ENCODE measurements at regions not wholly inside any gene's neighbourhood (a gene's known extent, or its start where the extent isn't known, plus 50 kb on each side); places are given as distances from the start of the nearest gene placed in this dataset.
A peak's percentile ranks its signal among the peaks of the same experiment; 100 is the strongest.

GRCh38 chr10:131735577-131735976 is 165.2 kb upstream of the PPP2R2D start:
- DNase-seq = no peak

GRCh38 chr10:131736321-131736980 is 164.4 kb upstream of the PPP2R2D start:
- DNase-seq = no peak

DNA sequence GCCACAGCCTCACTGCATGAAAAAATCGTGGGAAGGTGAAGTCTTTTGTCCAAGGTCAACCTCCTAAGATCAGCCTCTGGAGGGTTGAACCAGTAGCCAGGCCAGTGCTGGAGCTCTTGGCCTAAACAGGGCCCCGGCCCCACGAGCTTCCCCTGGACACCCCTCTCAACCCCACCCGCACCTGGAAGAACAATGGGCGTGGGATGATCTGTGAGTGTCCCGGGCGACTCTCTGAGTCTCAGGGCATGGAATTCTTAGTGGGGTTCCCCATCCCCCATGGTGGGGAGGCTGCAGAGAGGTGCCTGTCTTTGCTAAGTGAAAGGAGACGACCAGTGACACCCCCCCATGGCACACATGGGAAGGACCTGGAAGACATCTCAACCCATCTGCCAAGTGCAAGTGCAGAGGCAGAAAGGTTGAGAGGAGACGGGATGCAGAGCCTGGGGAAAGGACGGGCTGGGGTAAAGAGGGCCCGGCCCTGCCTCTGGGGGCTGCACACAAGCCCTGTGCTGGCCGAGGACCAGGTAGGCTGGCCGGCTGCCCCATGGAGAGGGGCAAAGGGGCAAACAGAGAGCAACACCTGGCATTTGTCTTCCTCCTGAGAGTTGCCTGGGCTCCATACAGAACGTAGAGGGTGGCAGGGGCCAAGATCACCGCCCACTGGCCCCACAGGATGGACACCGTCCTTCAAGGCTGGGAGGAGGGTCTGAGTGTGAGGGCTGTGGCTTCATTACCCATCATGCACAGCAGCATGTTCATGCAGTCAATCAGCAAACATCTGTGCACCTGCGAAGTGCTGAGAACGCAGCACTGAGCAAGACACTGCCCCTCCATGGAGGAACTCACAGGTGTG is 163.0 kb upstream of the PPP2R2D start:
- DNase-seq = no peak

GRCh38 chr10:131738396-131738735 is 162.4 kb upstream of the PPP2R2D start:
- no peak for DNase-seq

DNA sequence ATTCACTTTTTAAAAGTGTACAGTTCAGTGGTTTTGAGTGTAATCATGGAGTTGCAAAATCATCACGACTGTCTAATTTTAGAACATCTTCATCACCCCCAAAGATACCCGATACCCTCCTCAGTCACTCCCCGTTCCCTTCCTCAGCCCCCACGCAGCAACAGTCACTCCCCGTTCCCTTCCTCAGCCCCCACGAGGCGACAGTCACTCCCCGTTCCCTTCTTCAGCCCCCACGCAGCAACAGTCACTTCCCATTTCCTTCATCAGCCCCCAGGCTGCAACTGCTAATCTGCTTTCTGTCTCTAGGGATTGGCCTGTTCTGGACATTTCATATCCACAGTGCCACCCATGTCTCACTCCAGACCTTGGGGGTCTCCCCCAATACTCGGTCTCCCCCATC is 161.6 kb upstream of the PPP2R2D start:
- no peak for DNase-seq

GRCh38 chr10:131742500-131742951 is 158.3 kb upstream of the PPP2R2D start:
- DNase-seq = no peak

GRCh38 chr10:131743190-131744151 is 157.3 kb upstream of the PPP2R2D start:
- peak; percentile 62 for DNase-seq

DNA sequence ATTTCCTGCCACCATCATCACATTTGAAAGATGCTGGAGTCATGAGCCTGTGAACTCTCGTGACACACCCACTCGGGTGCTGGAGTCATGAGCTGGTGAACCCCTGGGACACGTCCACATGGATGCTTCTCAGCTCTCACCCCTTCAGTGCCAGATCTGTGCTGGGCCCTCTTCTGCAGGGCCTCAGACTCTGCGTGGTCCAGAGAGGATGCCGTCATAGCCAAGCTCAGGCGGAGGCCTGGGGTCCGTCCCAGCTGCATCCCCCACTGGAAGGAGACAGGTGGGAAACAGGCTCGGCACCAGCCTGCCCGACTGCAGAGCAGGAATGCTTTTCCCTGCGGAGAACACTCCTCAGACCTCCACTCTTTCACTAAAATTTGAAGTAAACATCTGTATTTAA is 156.5 kb upstream of the PPP2R2D start:
- DNase-seq = no peak

DNA sequence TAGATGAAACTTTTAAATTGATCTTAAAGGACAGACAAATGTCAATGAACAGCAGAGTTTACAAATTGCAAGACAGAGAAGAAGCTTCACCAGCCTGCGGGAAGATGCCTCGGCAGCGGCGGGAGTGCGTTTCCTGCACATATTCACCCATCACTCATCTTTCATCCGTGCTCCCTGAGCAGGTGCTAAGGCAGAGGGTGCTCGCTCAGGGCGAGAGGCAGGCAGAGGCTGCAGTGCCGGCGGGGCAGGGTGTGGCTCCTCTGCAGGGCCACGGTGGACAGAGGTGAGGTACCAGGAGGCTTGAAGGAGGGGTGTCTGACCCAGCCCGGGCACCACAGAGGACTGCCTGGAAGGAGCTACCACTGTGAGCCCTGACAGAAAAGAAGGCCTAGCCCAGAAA is 155.2 kb upstream of the PPP2R2D start:
- DNase-seq = no peak

- DNase-seq = no peak
Measured at GRCh38 chr10:131746241-131746711, 154.5 kb upstream of the PPP2R2D start.

GRCh38 chr10:131746785-131747184 is 154.0 kb upstream of the PPP2R2D start:
- DNase-seq = no peak

DNA sequence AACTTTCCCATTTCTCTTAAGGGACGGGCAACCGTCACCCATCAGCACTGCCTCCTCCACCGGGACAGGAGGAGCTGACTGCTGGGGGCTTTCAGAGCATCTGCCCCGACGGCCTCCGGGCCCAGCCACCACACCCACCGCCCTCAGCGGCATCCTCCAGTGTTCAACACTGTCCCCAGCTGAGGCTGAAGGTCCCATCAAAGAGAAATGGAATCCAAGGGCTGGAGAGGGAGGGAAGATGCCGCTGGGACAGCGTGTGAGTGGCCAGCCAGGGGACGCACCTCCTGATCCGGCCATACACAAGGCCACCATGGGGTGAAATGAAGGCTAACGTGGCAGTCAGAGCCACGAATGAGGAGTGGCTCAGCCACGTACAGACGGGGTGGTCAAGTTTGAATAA is 153.6 kb upstream of the PPP2R2D start:
- no peak for DNase-seq

- no peak for DNase-seq
Measured at GRCh38 chr10:131747791-131748190, 153.0 kb upstream of the PPP2R2D start.

DNA sequence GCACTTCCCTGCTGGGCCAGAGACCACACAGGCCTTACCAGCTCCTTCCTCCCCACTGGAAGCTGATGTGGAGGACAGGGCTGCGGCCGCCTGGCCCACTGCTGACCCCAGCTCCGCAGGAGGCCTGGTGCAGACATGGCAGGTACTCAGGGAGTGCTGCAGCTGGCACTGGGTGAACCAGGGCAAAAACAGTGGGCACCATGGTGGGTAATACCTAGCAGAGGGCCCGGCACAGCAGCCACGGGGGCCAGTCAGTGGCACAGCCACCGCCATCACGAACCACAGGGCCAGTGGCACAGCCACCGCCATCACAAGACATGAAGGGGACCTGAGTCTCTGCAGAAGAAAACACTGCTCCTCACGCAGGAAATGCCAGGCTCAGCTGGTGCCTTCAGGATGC is 152.6 kb upstream of the PPP2R2D start:
- DNase-seq = no peak

DNA sequence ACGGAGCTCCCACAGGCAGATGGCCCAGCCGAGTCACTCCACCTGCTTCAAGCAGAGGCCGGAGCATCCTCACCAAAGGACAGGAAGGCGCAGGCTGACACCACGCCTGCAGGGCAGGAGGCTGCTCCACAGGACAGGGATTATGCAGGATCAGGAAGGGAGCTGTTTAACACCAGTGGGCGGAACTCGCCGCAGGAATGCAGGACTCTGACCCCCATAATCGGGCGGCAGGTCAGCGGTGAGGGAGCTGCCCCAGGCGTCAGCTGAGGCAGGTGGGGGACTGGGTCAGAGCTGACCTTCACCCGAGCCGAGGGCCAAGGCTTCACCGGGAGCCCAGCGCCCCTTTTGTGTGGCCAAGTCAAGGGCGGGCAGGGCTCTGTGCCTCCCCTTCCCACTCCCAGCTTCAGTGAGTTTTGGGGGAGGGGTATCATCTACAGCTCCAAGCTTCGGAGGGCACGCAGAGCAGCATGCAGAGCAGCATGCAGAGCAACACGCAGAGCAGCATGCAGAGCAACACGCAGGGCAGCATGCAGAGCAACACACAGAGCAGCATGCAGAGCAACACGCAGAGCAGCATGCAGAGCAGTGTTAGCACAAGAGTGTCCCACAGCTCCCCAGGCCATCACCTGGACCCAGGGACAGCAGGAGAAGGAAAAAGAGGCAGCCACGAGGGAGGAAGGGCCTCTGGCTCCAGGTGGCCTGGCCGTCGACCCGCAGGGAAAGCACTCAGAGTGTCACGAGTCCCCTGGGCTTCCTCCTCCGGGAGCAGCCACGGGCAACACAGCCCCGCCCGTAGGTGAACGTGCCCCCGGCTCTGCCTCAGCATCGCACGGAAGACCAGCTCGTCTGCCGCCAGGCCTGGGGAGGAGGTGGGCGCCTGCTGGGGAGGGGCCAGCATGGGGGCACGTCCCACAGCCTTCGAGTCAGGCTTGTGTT is 151.7 kb upstream of the PPP2R2D start:
- no peak for DNase-seq

GRCh38 chr10:131749767-131750142 is 151.1 kb upstream of the PPP2R2D start:
- DNase-seq = no peak

DNA sequence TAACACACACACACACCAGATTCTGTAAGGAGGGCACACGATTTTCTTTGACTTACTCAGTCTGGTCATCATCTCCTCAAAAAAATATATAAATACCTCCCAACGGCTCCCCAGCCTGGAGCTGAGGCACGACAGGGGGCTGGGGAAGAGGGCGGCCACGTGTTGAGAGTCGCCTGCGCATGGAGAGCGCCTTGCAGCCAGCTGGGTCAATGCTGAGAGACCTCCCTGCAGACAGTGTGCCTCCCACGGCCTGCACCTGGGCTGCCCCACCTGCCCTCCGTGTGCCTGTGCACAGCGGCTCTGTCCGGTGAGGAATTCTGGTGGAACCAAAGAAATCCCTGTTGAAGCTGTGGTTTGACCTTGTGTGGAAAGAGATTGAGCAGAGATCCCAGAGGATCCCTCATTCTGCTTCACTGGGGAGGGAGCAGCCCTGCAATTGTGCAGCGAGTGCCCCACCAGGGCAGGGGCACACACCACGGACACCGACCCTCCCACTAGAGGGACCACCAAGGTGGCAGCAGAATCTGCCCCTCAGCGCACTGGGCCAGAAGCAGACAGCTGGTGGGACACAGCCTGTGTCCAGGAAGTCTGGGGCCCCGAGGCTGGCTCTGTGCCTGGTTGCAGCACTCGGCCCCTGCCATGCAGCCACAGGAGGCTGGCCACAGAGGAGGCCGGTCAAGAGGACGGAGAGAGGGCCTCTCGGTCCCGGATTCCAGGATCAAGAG is 150.5 kb upstream of the PPP2R2D start:
- no peak for DNase-seq

GRCh38 chr10:131750973-131751826 is 149.6 kb upstream of the PPP2R2D start:
- DNase-seq = no peak

All from renal pelvis (tissue), 1 donor.